GM18498 (cell line): ENCODE measurements at regions not wholly inside any gene's neighbourhood (a gene's known extent, or its start where the extent isn't known, plus 50 kb on each side); places are given as distances from the start of the nearest gene placed in this dataset.
"Not testable (repeated sequence)": the region's sequence is repeated elsewhere in the genome, so short reads cannot be mapped to it uniquely, and the experiment has no call there.

Experiments
- ATAC-seq: cut with Tn5 transposase; IDR thresholded peaks from one replicate; pipeline ENCODE4 v1.9.1; 2021; ENCODE audit warnings: mild to moderate bottlenecking, moderate library complexity; ENCODE audit not compliant: unreplicated experiment

DNA sequence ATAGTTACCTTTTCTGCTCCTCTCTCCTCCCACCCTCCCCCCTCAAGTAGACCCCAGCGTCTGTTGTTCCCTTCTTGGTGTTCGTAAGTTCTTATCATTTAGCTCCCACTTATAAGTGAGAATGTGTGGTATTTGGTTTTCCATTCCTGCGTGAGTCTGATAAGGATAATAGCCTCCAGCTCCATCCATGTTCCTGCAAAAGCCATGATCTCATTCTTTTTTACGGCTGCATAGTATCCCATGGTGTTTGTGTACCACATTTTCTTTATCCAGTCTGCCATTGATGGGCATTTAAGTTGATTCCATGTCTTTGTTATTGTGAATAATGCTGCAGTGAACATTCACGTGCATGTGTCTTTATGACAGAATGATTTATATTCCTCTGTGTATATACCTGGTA lies 65.3 kb upstream of the FAM20A start:
- ATAC-seq: not testable (repeated sequence)

DNA sequence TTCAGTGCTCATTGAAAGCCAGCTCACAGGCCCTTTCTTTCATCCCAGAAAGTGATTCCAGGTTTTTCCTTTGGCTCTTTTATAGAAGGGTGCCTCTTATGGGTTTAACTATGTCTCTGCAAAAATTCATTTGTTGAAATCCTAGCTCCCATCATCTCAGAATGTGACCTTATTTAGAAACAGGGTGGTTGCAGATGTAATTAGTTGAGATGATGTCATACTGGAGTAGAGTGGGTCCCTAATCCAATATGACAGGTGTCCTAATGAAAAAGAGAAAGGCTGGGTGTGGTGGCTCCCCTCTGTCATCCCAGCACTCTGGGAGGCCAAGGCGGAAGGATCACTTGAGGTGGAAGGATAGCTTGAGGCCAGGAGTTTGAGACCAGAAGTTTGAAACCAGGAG lies 64.2 kb upstream of the FAM20A start:
- ATAC-seq: no peak

DNA sequence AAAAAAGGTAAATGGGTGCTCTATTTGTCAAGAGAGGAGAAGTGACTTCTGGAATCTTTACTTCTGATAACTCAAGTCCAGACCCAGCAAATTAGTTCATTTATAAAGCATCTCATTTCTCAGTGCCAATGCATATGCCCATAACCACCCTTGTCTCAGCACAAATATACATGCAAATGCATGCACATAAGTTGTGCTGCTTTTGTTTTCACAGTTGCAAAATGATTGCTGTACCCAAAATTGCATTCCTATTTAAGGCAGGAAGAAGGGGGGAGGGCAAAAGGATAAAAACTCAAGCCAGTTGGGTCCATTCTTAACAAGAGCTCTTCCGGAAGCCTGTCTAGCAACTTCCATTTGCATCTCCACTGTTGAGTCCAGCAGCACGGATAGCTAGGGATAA lies 61.3 kb upstream of the FAM20A start:
- ATAC-seq: no peak

DNA sequence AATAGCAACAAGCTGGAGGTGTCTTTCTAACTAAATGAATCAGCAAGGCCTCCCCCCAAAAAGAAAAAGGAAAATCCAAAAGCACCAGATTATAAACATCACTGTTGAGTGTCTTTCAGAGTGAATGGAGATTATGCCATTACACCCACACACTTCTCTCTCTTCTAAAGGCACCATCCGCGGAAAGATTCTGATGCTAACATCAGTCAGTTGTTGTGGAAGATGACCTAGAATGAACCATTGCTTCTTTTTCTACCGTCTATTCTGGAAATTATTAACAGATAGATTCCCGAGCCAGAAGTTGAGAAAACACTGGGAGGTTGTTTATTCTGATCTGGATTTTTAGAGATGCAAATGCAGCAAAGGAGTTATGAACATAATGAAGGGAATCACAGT lies 60.9 kb upstream of the FAM20A start:
- no peak for ATAC-seq

DNA sequence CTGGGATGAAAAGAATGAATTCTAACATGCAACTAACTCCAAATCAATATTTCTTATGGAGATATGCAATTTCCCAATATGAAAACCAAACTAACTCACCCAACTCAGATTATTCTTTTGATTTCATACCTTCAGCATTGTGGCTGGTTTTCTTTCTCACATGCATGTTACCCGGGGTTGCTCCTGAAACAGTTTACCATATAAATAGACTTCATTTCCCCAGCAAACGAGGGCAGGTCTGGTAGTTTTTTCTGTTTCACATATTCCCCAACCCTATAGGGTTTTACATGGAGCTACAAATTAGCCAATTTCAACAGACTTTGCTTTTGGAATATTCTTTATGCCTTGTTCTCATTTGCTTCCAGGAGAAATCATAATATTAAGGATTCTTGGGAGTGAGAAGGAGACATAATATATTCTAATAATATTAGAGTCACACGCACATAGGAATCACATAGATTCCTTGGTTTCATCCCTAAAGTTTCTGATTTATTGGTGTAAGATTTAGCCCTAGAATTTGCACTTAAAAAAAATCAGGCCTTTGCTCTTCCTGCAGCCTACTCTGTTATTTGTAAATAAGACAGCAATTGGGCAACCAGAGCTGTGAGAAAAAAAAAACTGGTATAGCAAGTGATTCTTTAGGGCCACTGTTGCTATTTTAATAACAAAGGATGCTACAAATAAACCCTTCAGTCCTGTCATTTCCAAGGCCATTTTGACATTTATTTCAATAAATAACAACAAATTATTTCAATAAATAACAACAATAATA lies 60.3 kb upstream of the FAM20A start:
- no peak for ATAC-seq

DNA sequence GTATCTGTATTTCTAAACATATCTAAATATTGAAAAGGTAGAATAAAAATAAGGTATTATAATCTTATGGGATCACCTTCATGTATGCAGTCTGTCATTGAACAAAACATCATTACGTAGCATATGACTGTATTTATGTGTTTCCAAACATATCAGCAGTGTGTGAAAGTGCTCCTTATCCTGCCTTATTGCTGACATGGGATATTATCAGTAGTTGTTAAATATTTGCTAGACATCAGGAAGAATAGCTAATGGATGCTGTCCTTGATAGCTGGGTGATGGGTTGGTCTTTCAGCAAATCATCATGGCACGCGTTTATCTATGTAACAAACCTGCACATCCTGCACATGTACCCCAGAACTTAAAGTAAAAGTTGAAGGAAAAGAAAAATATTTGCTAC lies 59.1 kb upstream of the FAM20A start:
- no peak for ATAC-seq

DNA sequence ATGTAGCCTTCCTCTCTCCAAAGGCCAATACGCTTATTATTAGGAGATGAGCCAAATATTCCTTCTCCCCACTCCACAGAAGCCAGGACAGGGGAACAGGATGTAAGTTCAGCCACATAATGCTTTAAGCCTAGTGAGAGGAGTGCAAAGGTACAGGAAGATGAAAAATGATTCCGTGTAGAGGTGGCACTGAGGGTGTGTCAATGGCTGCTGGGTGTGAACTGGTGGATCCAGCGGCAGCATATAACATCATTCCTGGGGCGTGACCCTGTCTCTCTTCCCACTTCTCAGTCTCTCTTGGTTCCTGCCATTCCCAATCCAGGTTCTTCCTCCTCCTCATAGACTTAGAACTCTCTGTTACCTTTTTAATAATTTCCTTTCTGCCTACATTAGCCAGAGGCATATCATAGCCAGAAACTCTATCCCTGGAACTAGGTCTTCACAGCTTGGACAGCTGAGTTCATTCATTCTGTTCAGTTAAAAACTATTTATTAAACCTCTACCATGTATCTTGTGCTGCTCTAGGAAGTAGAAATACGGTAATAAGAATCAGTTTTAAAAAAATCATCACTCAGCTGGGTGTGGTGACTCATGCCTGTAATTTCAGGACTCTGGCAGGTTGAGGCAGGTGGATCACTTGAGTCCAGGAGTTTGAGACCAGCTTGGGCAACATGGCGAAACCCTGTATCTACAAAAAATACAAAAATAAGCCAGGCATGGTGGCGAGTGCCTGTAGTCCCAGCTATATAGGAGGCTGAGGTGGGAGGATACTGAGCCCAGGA lies 58.0 kb upstream of the FAM20A start:
- no peak for ATAC-seq

DNA sequence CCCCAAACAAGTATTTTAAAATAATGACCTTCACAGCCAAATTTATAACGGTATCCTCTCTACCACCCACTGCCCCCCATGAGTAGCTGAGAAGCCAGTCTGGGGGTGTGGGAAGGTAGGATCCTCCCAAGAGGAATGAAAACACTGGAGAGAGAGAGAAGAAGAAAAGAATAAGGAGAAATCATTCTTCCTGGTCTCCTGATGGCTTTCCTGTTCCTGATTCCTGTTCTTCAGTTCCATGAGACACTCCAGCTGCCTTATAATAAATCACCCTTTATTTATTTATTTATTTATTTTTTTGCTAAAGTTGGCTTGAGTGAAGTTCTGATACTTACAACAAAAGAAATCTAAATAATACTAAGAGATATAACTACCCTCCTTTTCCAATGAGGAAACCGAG lies 56.4 kb upstream of the FAM20A start:
- ATAC-seq: no peak

DNA sequence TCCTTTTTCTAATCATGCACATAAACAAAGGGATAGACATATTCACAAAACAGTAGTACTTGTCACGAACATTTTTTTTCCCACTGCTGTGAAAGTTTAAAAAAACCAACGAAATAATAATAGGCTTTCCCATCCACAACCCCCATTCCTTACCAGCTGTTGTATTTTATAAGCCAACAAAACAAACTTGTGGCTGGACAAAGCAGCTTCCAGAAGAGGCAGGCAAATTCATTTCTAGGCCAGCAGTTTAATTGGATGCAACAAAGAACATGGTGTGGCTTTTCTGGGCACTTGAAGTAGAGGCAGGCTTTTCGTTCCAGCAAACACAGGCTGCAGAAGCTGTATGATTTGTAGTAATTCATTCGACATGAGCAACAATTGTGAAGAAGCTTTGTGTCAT lies 56.0 kb upstream of the FAM20A start:
- no peak for ATAC-seq

DNA sequence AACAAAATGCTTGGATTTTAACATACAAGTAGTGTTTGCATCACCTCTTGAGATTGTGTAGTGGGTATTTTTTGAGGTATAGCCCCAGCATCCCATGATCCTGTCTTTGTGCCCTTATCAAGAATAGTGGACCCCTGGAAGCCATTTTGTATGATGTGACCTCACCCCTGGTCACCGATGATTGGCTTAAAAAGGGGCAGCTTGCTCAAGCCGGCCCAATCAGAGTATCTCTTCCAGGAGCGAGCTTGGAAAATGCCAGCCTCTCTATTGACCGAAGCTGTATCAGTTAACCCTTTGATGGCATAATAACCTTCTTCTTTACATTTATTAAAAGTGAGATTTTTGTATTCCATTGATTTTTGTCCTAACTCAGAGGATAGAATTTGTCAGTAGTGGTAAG lies 55.5 kb upstream of the FAM20A start:
- no peak for ATAC-seq
